CD8-positive, alpha-beta memory T cell (primary cell): ENCODE measurements at regions not wholly inside any gene's neighbourhood (a gene's known extent, or its start where the extent isn't known, plus 50 kb on each side); places are given as distances from the start of the nearest gene placed in this dataset.

ENCODE experiments used
- CTCF ChIA-PET: fragments of 350-600 bp; sonication (Branson Sonifier 250); formaldehyde crosslinking; loops from one replicate; lab custom pipeline; 2021; ENCODE audit warnings: antibody characterized with exemption; lab: Charles Lee
- POLR2A ChIA-PET: fragments of 350-600 bp; sonication (Branson Sonifier 250); formaldehyde crosslinking; loops from one replicate; lab custom pipeline; 2021; ENCODE audit warnings: antibody characterized with exemption; lab: Charles Lee
- DNase-seq, 5 donors: peaks; one replicate each; pipeline versions ENCODE4 v3.0.0 to v3.0.0-alpha.2; 2020 to 2022; ENCODE audit warnings: mixed read lengths in 1 of 5
- H3K27ac ChIP-seq: one replicate; pipeline ENCODE4 v1.7.0; 2013; ENCODE audit warnings: low read depth, mild to moderate bottlenecking, low read length, moderate library complexity
- H3K27me3 ChIP-seq: 2 replicates; pipeline ENCODE4 v1.7.0; 2013; ENCODE audit warnings: low read length, mild to moderate bottlenecking; ENCODE audit not compliant: insufficient read depth, poor library complexity, severe bottlenecking
- H3K36me3 ChIP-seq: 2 replicates; pipeline ENCODE4 v1.7.0; 2013; ENCODE audit warnings: mild to moderate bottlenecking, low read length, moderate library complexity; ENCODE audit not compliant: insufficient read depth
- H3K4me1 ChIP-seq: 2 replicates; pipeline ENCODE4 v1.7.0; 2013; ENCODE audit warnings: mild to moderate bottlenecking, low read length, moderate library complexity; ENCODE audit not compliant: insufficient read depth
- H3K4me3 ChIP-seq: 2 replicates; pipeline ENCODE4 v1.7.0; 2013; ENCODE audit warnings: mild to moderate bottlenecking, low read length
- H3K9me3 ChIP-seq: 2 replicates; pipeline ENCODE4 v1.7.0; 2013; ENCODE audit warnings: mild to moderate bottlenecking, low read length
- H3K27ac Mint-ChIP-seq, 8 donors: one replicate each; pipeline ENCODE4 v1.8.0; 2020 to 2021; ENCODE audit warnings: mixed read lengths in 8 of 8, mild to moderate bottlenecking in 6 of 8, inconsistent platforms in 3 of 8, moderate library complexity in 3 of 8
- H3K27me3 Mint-ChIP-seq, 2 donors: one replicate each; pipeline ENCODE4 v1.8.0; 2020 to 2021; ENCODE audit warnings: mixed read lengths in 2 of 2, mild to moderate bottlenecking in 1 of 2, moderate library complexity in 1 of 2
- H3K36me3 Mint-ChIP-seq, 3 donors: one replicate each; pipeline ENCODE4 v1.8.0; 2020 to 2021; ENCODE audit warnings: mixed read lengths in 3 of 3, inconsistent platforms in 1 of 3, mild to moderate bottlenecking in 1 of 3
- H3K4me1 Mint-ChIP-seq, 3 donors: one replicate each; pipeline ENCODE4 v1.8.0; 2020 to 2021; ENCODE audit warnings: mixed read lengths in 3 of 3, inconsistent platforms in 1 of 3, mild to moderate bottlenecking in 1 of 3
- H3K4me3 Mint-ChIP-seq, 7 donors: one replicate each; pipeline ENCODE4 v1.8.0; 2020 to 2021; ENCODE audit warnings: mixed read lengths in 7 of 7, mild to moderate bottlenecking in 6 of 7, moderate library complexity in 4 of 7, inconsistent platforms in 2 of 7
- H3K9me3 Mint-ChIP-seq, 5 donors: one replicate each; pipeline ENCODE4 v1.8.0; 2020 to 2022; ENCODE audit warnings: mixed read lengths in 5 of 5, mild to moderate bottlenecking in 3 of 5, moderate library complexity in 2 of 5, inconsistent platforms in 1 of 5

- no peaks in the 10 kb centered on the region for H3K4me1 Mint-ChIP-seq
- Histone ChIP-seq H3K9me3 (no peaks in the 10 kb centered on the region), H3K4me1 (no peaks in the 10 kb centered on the region), H3K36me3 (no peaks in the 10 kb centered on the region), H3K27me3 (no peaks in the 10 kb centered on the region), H3K27ac (no peak overlapping the region), H3K4me3 (no peak overlapping the region)
- H3K27ac Mint-ChIP-seq: no peak overlapping the region
- no peaks in the 10 kb centered on the region for H3K9me3 Mint-ChIP-seq
- DNase-seq: no peak
- H3K27me3 Mint-ChIP-seq: no peaks in the 10 kb centered on the region
- no peaks in the 10 kb centered on the region for H3K36me3 Mint-ChIP-seq
- POLR2A ChIA-PET: no interaction called here
- H3K4me3 Mint-ChIP-seq: no peak overlapping the region
- CTCF ChIA-PET: no interaction called here
Observed at GRCh38 chr4:107131295-107131694, 95.2 kb upstream of the DKK2 start.

GRCh38 chr4:107130157-107130556, 94.0 kb upstream of the DKK2 start:
- H3K4me3 Mint-ChIP-seq: no peak overlapping the region
- CTCF ChIA-PET: no interaction called here
- H3K36me3 ChIP-seq: no peaks in the 10 kb centered on the region
- H3K27ac ChIP-seq: no peak overlapping the region
- no peaks in the 10 kb centered on the region for H3K36me3 Mint-ChIP-seq
- no peaks in the 10 kb centered on the region for H3K27me3 Mint-ChIP-seq
- no peaks in the 10 kb centered on the region for H3K4me1 Mint-ChIP-seq
- H3K9me3 Mint-ChIP-seq: no peaks in the 10 kb centered on the region
- no peak overlapping the region for H3K4me3 ChIP-seq
- H3K27ac Mint-ChIP-seq: no peak overlapping the region
- POLR2A ChIA-PET: no interaction called here
- no peaks in the 10 kb centered on the region for H3K27me3 ChIP-seq
- no peaks in the 10 kb centered on the region for H3K9me3 ChIP-seq
- no peak for DNase-seq
- no peaks in the 10 kb centered on the region for H3K4me1 ChIP-seq

- H3K4me3 ChIP-seq: no peak overlapping the region
- DNase-seq: no peak
- POLR2A ChIA-PET: no interaction called here
- Mint-ChIP-seq H3K27ac (no peak overlapping the region), H3K9me3 (no peaks in the 10 kb centered on the region), H3K36me3 (no peaks in the 10 kb centered on the region), H3K27me3 (no peaks in the 10 kb centered on the region), H3K4me3 (no peak overlapping the region), H3K4me1 (no peaks in the 10 kb centered on the region)
- no peaks in the 10 kb centered on the region for H3K27me3 ChIP-seq
- no peaks in the 10 kb centered on the region for H3K4me1 ChIP-seq
- no peaks in the 10 kb centered on the region for H3K36me3 ChIP-seq
- no peak overlapping the region for H3K27ac ChIP-seq
- H3K9me3 ChIP-seq: no peaks in the 10 kb centered on the region
- CTCF ChIA-PET: no interaction called here
Observed at GRCh38 chr4:107129611-107130010, 93.5 kb upstream of the DKK2 start.

GRCh38 chr4:107129076-107129475, 93.0 kb upstream of the DKK2 start:
- Mint-ChIP-seq H3K36me3 (no peaks in the 10 kb centered on the region), H3K9me3 (peaks cover 0 to 1% (median 0%) of the 10 kb centered on the region in 5 donors), H3K27me3 (no peaks in the 10 kb centered on the region), H3K4me3 (no peak overlapping the region), H3K4me1 (no peaks in the 10 kb centered on the region), H3K27ac (no peak overlapping the region)
- Histone ChIP-seq H3K27ac (no peak overlapping the region), H3K4me1 (no peaks in the 10 kb centered on the region), H3K9me3 (no peaks in the 10 kb centered on the region), H3K4me3 (no peak overlapping the region), H3K27me3 (no peaks in the 10 kb centered on the region), H3K36me3 (no peaks in the 10 kb centered on the region)
- no peak for DNase-seq
- CTCF ChIA-PET: no interaction called here
- POLR2A ChIA-PET: no interaction called here

GRCh38 chr4:107128116-107128515, 92.0 kb upstream of the DKK2 start:
- no peak overlapping the region for H3K27ac ChIP-seq
- no peak overlapping the region for H3K27ac Mint-ChIP-seq
- H3K27me3 Mint-ChIP-seq: no peaks in the 10 kb centered on the region
- peaks cover 0 to 2% (median 0%) of the 10 kb centered on the region in 5 donors for H3K9me3 Mint-ChIP-seq
- H3K4me1 Mint-ChIP-seq: no peaks in the 10 kb centered on the region
- ChIA-PET CTCF (no interaction called here), POLR2A (no interaction called here)
- no peak overlapping the region for H3K4me3 ChIP-seq
- H3K4me1 ChIP-seq: no peaks in the 10 kb centered on the region
- no peaks in the 10 kb centered on the region for H3K36me3 ChIP-seq
- DNase-seq: no peak
- no peaks in the 10 kb centered on the region for H3K27me3 ChIP-seq
- no peaks in the 10 kb centered on the region for H3K9me3 ChIP-seq
- H3K36me3 Mint-ChIP-seq: no peaks in the 10 kb centered on the region
- no peak overlapping the region for H3K4me3 Mint-ChIP-seq

GRCh38 chr4:107125496-107125895, 89.4 kb upstream of the DKK2 start:
- Mint-ChIP-seq H3K36me3 (no peaks in the 10 kb centered on the region), H3K9me3 (peaks cover 0 to 2% (median 0%) of the 10 kb centered on the region in 5 donors), H3K27me3 (no peaks in the 10 kb centered on the region), H3K4me1 (no peaks in the 10 kb centered on the region), H3K27ac (no peak overlapping the region), H3K4me3 (no peak overlapping the region)
- H3K4me3 ChIP-seq: no peak overlapping the region
- CTCF ChIA-PET: no interaction called here
- H3K9me3 ChIP-seq: no peaks in the 10 kb centered on the region
- H3K36me3 ChIP-seq: no peaks in the 10 kb centered on the region
- H3K4me1 ChIP-seq: no peaks in the 10 kb centered on the region
- H3K27ac ChIP-seq: no peak overlapping the region
- DNase-seq: no peak
- POLR2A ChIA-PET: no interaction called here
- H3K27me3 ChIP-seq: no peaks in the 10 kb centered on the region

GRCh38 chr4:107122736-107123135, 86.6 kb upstream of the DKK2 start:
- no peaks in the 10 kb centered on the region for H3K36me3 ChIP-seq
- Mint-ChIP-seq H3K27me3 (no peaks in the 10 kb centered on the region), H3K4me1 (no peaks in the 10 kb centered on the region), H3K27ac (no peak overlapping the region), H3K36me3 (no peaks in the 10 kb centered on the region), H3K9me3 (peaks cover 0 to 4% (median 0%) of the 10 kb centered on the region in 5 donors), H3K4me3 (no peak overlapping the region)
- CTCF ChIA-PET: no interaction called here
- no peaks in the 10 kb centered on the region for H3K4me1 ChIP-seq
- H3K4me3 ChIP-seq: no peak overlapping the region
- DNase-seq: no peak
- H3K27ac ChIP-seq: no peak overlapping the region
- H3K27me3 ChIP-seq: no peaks in the 10 kb centered on the region
- no peaks in the 10 kb centered on the region for H3K9me3 ChIP-seq
- POLR2A ChIA-PET: no interaction called here

- POLR2A ChIA-PET: no interaction called here
- peaks cover 0 to 4% (median 0%) of the 10 kb centered on the region in 5 donors for H3K9me3 Mint-ChIP-seq
Observed at GRCh38 chr4:107120661-107121060, 84.5 kb upstream of the DKK2 start.

GRCh38 chr4:107117726-107118125, 81.6 kb upstream of the DKK2 start:
- CTCF ChIA-PET: no interaction called here
- Histone ChIP-seq H3K9me3 (no peaks in the 10 kb centered on the region), H3K4me3 (no peak overlapping the region), H3K4me1 (no peaks in the 10 kb centered on the region), H3K36me3 (no peaks in the 10 kb centered on the region), H3K27ac (no peak overlapping the region), H3K27me3 (no peaks in the 10 kb centered on the region)
- POLR2A ChIA-PET: no interaction called here
- Mint-ChIP-seq H3K27ac (no peak overlapping the region), H3K4me3 (no peak overlapping the region), H3K36me3 (no peaks in the 10 kb centered on the region), H3K27me3 (no peaks in the 10 kb centered on the region), H3K9me3 (peaks cover 0 to 4% (median 0%) of the 10 kb centered on the region in 5 donors), H3K4me1 (no peaks in the 10 kb centered on the region)
- no peak for DNase-seq

More at GRCh38 chr4:107120661-107121060, 84.5 kb upstream of the DKK2 start:
- no peaks in the 10 kb centered on the region for H3K27me3 Mint-ChIP-seq
- no peak overlapping the region for H3K27ac Mint-ChIP-seq
- Histone ChIP-seq H3K4me3 (no peak overlapping the region), H3K27ac (no peak overlapping the region), H3K9me3 (no peaks in the 10 kb centered on the region), H3K36me3 (no peaks in the 10 kb centered on the region), H3K27me3 (no peaks in the 10 kb centered on the region), H3K4me1 (no peaks in the 10 kb centered on the region)
- H3K36me3 Mint-ChIP-seq: no peaks in the 10 kb centered on the region
- no peak for DNase-seq
- H3K4me3 Mint-ChIP-seq: no peak overlapping the region
- no peaks in the 10 kb centered on the region for H3K4me1 Mint-ChIP-seq
- CTCF ChIA-PET: no interaction called here
